Activated T-cell treated with anti-CD3 and anti-CD28 coated beads, Interleukin-2, amount 50 U/mL, for 4 hours (primary cell): ENCODE measurements at regions not wholly inside any gene's neighbourhood (a gene's known extent, or its start where the extent isn't known, plus 50 kb on each side); places are given as distances from the start of the nearest gene placed in this dataset.

ENCODE experiments used
- ATAC-seq, 2 donors: fragments of 200-7000 bp; cut with Tn5 transposase; one replicate each; pipeline ENCODE4 v1.10.0; 2021
- DNase-seq: peaks from one replicate; pipeline ENCODE4 v3.0.0-alpha.2; 2020
- H3K27me3 Mint-ChIP-seq: one replicate; pipeline ENCODE4 v1.8.0; 2021; ENCODE audit warnings: low read depth, mixed read lengths
- H3K36me3 Mint-ChIP-seq: one replicate; pipeline ENCODE4 v1.8.0; 2022; ENCODE audit warnings: mixed read lengths; ENCODE audit not compliant: insufficient read depth
- H3K4me1 Mint-ChIP-seq: one replicate; pipeline ENCODE4 v1.8.0; 2021; ENCODE audit warnings: low read depth, mixed read lengths
- H3K4me3 Mint-ChIP-seq: one replicate; pipeline ENCODE4 v1.8.0; 2021; ENCODE audit warnings: mild to moderate bottlenecking, moderate library complexity, mixed read lengths
- H3K9me3 Mint-ChIP-seq: one replicate; pipeline ENCODE4 v1.8.0; 2021; ENCODE audit warnings: mixed read lengths

DNA sequence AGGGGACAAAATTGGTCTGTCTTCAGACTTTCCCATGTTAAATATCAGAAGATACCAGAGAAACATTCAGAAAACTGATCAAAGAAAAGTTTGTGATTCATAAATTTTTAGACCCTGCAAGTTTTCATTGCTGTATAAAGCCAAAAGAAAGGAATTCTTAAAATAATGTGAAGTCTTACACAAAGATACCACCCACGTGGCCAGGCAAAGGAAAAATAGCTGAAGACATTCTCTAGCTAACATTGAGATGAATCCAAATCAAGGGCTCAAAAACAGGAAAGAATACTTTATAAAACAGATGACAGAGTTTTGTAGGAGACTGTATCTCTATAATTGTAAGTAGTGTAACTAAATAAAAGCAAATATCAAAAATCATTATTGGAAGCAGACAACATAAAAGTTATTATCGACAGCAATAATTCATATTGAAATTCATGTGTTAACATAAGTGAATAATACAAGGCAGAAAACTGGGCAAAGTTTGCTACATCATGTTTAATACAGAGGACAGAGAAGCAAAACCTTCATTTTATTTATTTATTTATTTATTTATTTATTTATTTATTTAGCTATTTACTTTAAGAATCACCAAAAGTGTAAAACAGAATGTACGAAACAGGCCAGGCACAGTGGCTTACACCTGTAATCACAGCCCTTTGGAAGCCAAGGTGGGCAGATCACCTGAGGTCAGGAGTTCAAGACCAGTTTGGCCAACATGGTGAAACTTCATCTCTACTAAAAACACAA is 204.6 kb upstream of the SLIT2 start:
- no peak for DNase-seq
- Mint-ChIP-seq H3K4me1 (no peaks in the 10 kb centered on the region), H3K27me3 (no peaks in the 10 kb centered on the region), H3K9me3 (peaks cover 11% of the 10 kb centered on the region), H3K4me3 (no peak overlapping the region), H3K36me3 (no peaks in the 10 kb centered on the region)
- no peak for ATAC-seq

DNA sequence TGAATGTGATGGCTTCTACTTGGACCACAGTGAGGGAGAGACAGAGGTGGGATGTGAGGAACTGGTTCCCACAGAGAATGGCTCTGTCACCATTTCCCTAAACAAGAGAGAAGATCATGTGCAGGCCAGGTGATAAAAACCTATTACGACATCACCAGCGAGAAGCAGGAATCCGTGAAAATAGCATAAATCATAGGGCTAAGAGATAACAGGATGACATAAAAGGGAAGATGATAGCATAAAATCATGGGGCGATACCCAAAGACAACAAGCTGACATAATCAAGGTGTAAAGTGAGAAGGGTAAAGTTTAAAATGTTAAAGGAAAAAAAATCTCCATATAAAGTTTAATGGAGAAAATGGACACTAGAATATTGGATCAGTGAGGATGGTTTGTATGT is 205.5 kb upstream of the SLIT2 start:
- no peak for ATAC-seq
- H3K27me3 Mint-ChIP-seq, result no peaks in the 10 kb centered on the region
- H3K4me3 Mint-ChIP-seq, result no peak overlapping the region
- H3K36me3 Mint-ChIP-seq, result no peaks in the 10 kb centered on the region
- DNase-seq, result no peak
- no peaks in the 10 kb centered on the region for H3K4me1 Mint-ChIP-seq
- peaks cover 11% of the 10 kb centered on the region for H3K9me3 Mint-ChIP-seq

DNA sequence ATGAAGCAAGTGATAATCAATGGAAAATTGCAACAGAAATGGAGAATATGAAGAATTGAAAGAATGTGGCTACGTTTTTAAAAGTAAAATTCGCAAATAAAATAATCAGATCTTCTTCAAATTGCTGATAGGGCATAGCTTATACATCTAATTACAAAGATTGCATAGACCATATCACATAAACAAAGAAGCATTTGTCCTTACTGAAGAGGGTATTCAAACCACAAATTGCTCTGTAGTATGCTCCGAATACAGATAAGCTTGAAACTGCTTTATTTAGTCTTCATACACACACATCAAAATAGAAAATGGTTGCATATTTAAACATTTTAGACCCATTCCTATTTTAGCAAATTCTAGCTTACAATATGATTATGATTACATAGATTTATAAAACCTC is 206.7 kb upstream of the SLIT2 start:
- peaks cover 6% of the 10 kb centered on the region for H3K9me3 Mint-ChIP-seq
- no peak for ATAC-seq
- no peak for DNase-seq

DNA sequence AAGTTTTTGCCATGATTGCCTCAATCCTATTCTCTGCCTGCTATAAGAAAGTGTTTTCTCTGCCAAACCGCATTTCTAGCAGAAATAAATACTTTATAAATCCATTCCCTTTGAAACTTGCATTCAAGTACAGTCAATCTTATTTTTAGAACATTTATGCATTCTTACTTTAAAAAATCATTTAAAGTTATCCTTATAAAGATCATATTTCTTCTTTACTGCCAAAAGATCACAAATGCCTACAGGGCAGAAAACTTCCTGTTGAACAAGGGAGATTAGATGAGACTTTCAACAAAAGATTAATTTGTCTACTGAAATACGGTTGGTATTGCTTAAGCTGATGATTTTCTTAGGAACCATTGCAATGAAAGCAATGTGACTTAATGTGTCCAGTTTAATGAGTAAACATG is 207.2 kb upstream of the SLIT2 start:
- Mint-ChIP-seq H3K27me3 (no peaks in the 10 kb centered on the region), H3K4me1 (no peaks in the 10 kb centered on the region), H3K4me3 (no peak overlapping the region), H3K36me3 (no peaks in the 10 kb centered on the region), H3K9me3 (peaks cover 5% of the 10 kb centered on the region)
- no peak for DNase-seq
- no peak for ATAC-seq

More for the DNA sequence above, 206.7 kb upstream of the SLIT2 start:
- Mint-ChIP-seq H3K4me3 (no peak overlapping the region), H3K27me3 (no peaks in the 10 kb centered on the region), H3K36me3 (no peaks in the 10 kb centered on the region), H3K4me1 (no peaks in the 10 kb centered on the region)

DNA sequence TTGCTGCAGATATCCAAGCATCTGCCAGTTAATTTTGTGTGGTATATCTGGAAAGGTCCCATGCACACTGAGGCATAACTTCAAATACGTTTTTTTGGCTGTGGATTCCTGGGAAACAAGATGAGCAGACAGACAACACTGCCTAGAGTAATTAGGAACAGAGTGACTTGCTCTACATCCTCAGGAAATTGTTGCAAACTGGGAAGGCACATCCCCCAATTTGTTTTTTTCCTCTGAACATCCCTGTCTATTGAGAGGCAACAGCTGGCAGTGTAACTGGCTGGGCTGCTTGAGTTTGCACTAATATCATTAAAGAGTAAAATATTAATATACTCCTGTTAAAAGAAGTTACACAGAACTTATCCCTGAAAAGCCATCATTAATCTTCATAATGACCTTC is 207.7 kb upstream of the SLIT2 start:
- Mint-ChIP-seq H3K9me3 (peaks cover 5% of the 10 kb centered on the region), H3K4me1 (no peaks in the 10 kb centered on the region), H3K36me3 (no peaks in the 10 kb centered on the region), H3K4me3 (no peak overlapping the region), H3K27me3 (no peaks in the 10 kb centered on the region)
- DNase-seq (no peak), ATAC-seq (no peak)

DNA sequence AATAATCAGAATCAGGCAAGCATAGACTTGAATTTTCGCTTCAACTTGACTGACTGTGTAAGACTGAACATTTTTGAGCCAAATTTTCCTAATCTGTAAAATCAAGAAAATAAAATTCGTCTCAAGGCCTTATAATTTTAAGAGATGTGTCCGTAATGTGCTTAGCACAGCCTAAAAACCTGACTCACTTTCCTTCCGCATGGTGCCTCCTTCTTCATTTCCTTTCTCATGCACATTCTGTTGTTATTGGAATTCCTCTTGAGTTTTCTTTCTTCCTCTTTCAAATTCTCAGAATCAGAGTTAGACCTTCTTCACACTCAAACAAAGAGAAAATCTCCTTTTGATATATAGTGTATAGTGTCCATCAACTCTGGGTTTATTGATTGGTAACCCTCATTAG is 208.9 kb upstream of the SLIT2 start:
- ATAC-seq, result no peak
- Mint-ChIP-seq H3K27me3 (no peaks in the 10 kb centered on the region), H3K4me3 (no peak overlapping the region)

DNA sequence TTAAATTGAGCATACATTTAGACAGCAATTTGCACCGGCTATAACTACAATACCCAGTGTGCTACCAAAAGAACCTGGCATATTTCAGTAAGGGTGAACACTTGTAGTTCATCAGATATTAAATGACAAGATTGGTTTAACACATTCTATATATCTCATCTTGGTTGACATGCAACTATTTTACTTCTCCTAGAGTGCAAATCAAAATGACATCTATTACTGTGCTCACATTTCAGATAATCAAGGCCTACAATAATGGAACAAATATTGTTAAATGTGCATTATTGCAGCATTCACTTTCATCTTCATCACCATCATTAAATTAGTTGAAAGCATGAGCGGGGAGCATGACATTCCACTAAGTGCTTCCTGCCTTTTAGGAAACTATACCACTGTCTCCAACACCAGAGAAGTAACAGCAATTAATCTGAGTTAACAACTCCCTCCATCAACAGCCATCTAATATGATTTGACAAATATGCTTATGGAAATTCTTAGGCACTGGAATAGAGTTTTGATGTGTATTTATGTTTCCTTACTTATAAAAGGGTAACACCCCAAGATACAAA is 209.8 kb upstream of the SLIT2 start:
- no peak for DNase-seq
- no peak overlapping the region for H3K4me3 Mint-ChIP-seq
- H3K27me3 Mint-ChIP-seq, result no peaks in the 10 kb centered on the region
- no peak for ATAC-seq
- H3K36me3 Mint-ChIP-seq, result no peaks in the 10 kb centered on the region
- H3K4me1 Mint-ChIP-seq, result no peaks in the 10 kb centered on the region
- peaks cover 5% of the 10 kb centered on the region for H3K9me3 Mint-ChIP-seq

More for the DNA sequence above, 208.9 kb upstream of the SLIT2 start:
- no peak for DNase-seq
- H3K36me3 Mint-ChIP-seq, result no peaks in the 10 kb centered on the region
- peaks cover 5% of the 10 kb centered on the region for H3K9me3 Mint-ChIP-seq
- H3K4me1 Mint-ChIP-seq, result no peaks in the 10 kb centered on the region

DNA sequence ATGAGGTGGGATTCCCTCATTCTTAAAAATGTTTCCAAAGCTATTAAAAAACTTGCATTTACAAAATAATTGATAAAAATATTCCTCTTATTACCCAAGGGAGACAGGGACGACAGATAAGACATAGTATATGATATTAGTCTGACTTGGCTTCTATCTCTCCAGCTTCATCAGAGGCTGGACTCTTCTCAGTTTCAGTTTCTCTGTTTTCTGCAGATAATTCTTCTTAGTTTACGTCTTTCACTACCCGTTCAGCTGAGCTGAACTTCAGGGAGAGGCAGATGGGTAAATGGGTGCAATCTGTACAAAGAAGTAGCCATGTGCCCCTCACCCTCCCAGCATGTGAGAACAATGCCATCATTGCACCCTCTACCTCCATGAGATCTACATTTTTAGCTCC is 214.0 kb upstream of the SLIT2 start:
- Mint-ChIP-seq H3K9me3 (peaks cover 11% of the 10 kb centered on the region), H3K27me3 (no peaks in the 10 kb centered on the region), H3K4me3 (no peak overlapping the region), H3K36me3 (no peaks in the 10 kb centered on the region), H3K4me1 (no peaks in the 10 kb centered on the region)
- DNase-seq (no peak), ATAC-seq (no peak)

DNA sequence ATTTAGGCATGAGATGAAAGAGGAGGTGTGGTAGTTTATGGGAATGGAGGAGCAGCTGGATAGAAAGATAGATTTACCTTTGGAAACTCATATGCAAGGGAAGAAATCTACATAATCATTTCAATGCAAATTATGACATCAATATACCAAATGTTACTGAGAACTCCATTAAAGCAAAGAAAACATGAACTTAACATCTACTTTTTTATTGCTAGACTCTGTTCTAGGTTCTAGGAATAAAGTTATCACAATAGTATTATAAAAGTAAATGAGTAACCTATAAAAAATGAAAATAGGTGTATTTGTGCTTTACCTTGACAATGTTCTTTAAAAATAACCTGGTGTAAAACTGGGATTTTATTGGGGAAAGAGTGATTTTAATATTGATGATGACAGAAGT is 221.6 kb upstream of the SLIT2 start:
- ATAC-seq, result no peak
- H3K27me3 Mint-ChIP-seq, result no peaks in the 10 kb centered on the region
- H3K36me3 Mint-ChIP-seq, result no peaks in the 10 kb centered on the region

DNA sequence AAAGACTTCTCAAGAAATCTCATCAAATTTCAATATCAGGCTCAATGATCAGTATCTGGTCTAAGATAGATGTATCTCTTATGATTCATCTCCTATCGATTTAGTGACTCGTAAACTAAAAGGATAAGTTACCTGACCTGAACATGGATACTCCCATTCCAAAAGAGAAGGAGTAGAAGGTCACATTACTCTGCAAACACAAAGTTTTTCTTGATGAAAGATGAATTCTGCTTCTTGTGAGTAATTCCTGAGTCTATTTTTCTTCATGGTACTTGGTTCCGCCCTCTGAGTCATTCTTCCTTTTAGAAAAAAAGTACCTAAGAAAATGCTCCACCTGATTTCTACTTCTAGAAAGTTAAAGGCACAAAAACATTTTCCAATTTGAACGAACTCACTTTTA is 223.1 kb upstream of the SLIT2 start:
- H3K4me1 Mint-ChIP-seq, result no peaks in the 10 kb centered on the region
- H3K27me3 Mint-ChIP-seq, result no peaks in the 10 kb centered on the region
- H3K9me3 Mint-ChIP-seq, result peaks cover 12% of the 10 kb centered on the region
- DNase-seq (no peak), ATAC-seq (no peak)
- H3K4me3 Mint-ChIP-seq, result no peak overlapping the region
- no peaks in the 10 kb centered on the region for H3K36me3 Mint-ChIP-seq

More for the DNA sequence above, 221.6 kb upstream of the SLIT2 start:
- DNase-seq, result no peak
- H3K4me1 Mint-ChIP-seq, result no peaks in the 10 kb centered on the region
- H3K4me3 Mint-ChIP-seq, result no peak overlapping the region
- peaks cover 14% of the 10 kb centered on the region for H3K9me3 Mint-ChIP-seq

DNA sequence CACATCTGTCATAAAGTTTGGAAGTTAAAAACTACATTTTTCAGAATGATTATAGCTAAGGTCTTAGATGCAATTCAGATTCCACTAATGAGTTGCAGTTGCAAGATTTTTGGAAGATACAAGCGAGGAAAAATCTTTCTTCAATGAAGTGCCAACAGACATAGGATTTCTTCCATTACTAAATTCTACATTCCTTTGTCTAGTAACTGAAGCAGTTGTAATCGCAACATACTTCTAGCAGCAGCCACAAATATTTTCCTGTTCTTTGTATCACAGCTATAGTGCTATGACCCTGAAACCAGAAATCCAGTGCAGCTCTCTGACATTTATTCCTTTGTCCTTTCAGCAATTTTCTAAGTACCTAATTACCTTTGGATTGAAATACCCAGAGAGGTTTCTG is 225.2 kb upstream of the SLIT2 start:
- DNase-seq (no peak), ATAC-seq (no peak)
- no peaks in the 10 kb centered on the region for H3K27me3 Mint-ChIP-seq
- H3K9me3 Mint-ChIP-seq, result no peaks in the 10 kb centered on the region
- H3K36me3 Mint-ChIP-seq, result no peaks in the 10 kb centered on the region
- H3K4me1 Mint-ChIP-seq, result no peaks in the 10 kb centered on the region
- H3K4me3 Mint-ChIP-seq, result no peak overlapping the region

DNA sequence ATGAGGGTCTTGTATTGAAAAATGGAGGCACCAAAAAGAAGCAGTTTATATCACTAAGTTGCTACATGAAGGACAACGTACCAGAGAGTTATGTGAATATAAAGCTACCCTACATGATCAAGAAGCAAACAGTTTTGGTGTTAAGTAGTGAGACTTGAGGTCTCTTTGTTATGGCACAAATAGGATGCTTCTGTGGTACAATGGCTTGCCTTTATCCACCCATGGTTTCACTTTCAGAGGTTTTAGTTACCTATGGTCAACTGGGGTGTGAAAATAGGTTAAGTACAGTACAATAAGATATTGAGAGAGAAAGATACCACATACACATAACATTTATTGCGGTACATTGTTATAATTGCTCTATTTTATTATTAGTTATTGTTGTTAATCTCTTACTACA is 229.2 kb upstream of the SLIT2 start:
- Mint-ChIP-seq H3K9me3 (no peaks in the 10 kb centered on the region), H3K36me3 (no peaks in the 10 kb centered on the region), H3K27me3 (no peaks in the 10 kb centered on the region), H3K4me3 (no peak overlapping the region), H3K4me1 (no peaks in the 10 kb centered on the region)
- DNase-seq (no peak), ATAC-seq (no peak)

DNA sequence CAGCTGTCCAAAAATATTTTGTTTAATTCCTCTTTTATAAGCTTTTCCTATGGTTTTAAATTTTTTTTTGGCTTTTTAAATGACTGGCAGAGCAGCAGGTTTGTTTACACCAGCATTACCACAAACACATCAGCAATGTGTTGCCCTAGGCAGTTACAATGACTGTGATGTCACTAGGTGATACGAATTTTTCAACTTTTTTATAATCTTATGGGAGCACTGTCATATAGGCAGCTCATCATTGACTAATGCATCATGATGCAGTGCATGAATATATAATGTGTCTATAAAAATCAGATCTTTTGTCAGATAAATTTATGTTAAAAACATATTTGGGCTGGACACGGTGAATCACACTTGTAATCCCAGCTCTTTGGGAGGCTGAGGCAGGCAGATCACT is 231.6 kb upstream of the SLIT2 start:
- ATAC-seq, result no peak
- Mint-ChIP-seq H3K9me3 (peaks cover 6% of the 10 kb centered on the region), H3K4me1 (no peaks in the 10 kb centered on the region), H3K36me3 (no peaks in the 10 kb centered on the region), H3K27me3 (no peaks in the 10 kb centered on the region), H3K4me3 (no peak overlapping the region)
- DNase-seq, result no peak

DNA sequence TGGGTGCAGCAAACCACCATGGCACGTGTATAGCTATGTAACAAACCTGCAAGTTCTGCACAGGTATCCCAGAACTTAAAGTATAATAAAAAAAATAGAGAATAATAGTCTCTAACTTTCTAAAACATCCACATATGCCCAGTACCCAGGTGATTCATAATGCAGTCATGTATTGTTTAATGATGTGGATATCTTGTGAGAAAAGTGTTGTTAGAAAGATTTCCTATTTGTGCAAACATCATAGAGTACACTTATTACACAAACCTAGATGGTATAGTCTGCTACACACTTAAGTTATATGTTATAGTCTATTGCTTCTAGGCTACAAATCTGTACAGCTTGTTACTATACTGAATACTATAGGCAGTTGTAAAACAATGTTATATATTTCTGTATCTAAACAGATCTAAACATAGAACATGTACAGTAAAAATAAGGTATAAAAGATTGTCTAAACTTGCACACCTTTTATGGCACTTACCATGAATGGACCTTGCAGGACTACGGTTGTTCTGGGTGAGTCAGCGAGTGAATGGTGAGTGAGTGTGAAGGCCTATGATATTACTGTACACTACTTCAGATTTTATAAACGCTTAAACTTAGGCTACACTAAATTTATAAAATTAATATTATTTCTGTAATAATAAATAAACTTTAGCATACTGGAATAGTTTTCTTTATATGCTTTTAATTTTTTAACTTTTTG is 232.2 kb upstream of the SLIT2 start:
- Mint-ChIP-seq H3K4me3 (no peak overlapping the region), H3K36me3 (no peaks in the 10 kb centered on the region), H3K4me1 (no peaks in the 10 kb centered on the region), H3K9me3 (peaks cover 9% of the 10 kb centered on the region), H3K27me3 (no peaks in the 10 kb centered on the region)
- DNase-seq (no peak), ATAC-seq (no peak)

DNA sequence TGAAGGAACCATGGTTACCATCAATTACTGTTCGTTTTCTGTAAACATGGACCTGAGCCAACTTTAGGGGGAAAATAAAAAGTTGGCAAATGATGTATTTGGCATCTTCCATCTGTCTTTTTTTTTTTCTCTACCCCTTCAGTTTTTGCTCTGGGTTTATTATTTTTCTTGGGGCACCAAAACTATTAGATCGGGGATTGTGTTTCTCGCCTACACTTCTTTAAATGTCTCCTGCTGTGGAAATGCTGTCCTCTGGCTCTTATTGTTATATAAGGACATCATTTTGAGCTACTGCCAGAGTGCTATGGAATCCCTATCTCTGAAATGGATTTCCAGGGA is 234.0 kb upstream of the SLIT2 start:
- no peaks in the 10 kb centered on the region for H3K27me3 Mint-ChIP-seq
- no peak for ATAC-seq
- DNase-seq, result no peak
- H3K4me1 Mint-ChIP-seq, result no peaks in the 10 kb centered on the region
- peaks cover 12% of the 10 kb centered on the region for H3K9me3 Mint-ChIP-seq
- no peak overlapping the region for H3K4me3 Mint-ChIP-seq
- no peaks in the 10 kb centered on the region for H3K36me3 Mint-ChIP-seq
